NCI-H2196 (cell line): ENCODE measurements at regions not wholly inside any gene's neighbourhood (a gene's known extent, or its start where the extent isn't known, plus 50 kb on each side); places are given as distances from the start of the nearest gene placed in this dataset.

ENCODE experiments used
- DNase-seq: peaks from one replicate; lab custom pipeline; 2025; ENCODE audit not compliant: unreplicated experiment; lab: John Stamatoyannopoulos, UW

GRCh38 chr3:59152943-59153342, 103.1 kb upstream of the CFAP20DC start:
- DNase-seq = no peak

- DNase-seq = no peak
Measured at GRCh38 chr3:59150039-59150438, 100.2 kb upstream of the CFAP20DC start.

GRCh38 chr3:59149166-59149565, 99.3 kb upstream of the CFAP20DC start:
- DNase-seq = no peak

GRCh38 chr3:59143447-59143846, 93.6 kb upstream of the CFAP20DC start:
- DNase-seq = no peak

- DNase-seq = no peak
Measured at GRCh38 chr3:59142556-59142955, 92.7 kb upstream of the CFAP20DC start.

- no peak for DNase-seq
Measured at GRCh38 chr3:59138966-59139365, 89.1 kb upstream of the CFAP20DC start.

GRCh38 chr3:59137415-59137814, 87.6 kb upstream of the CFAP20DC start:
- DNase-seq = no peak

GRCh38 chr3:59136081-59136480, 86.3 kb upstream of the CFAP20DC start:
- no peak for DNase-seq

- DNase-seq = no peak
Measured at GRCh38 chr3:59135096-59135495, 85.3 kb upstream of the CFAP20DC start.

- no peak for DNase-seq
Measured at GRCh38 chr3:59133311-59133710, 83.5 kb upstream of the CFAP20DC start.

GRCh38 chr3:59131016-59131766, 81.4 kb upstream of the CFAP20DC start:
- peak; percentile 22 for DNase-seq

- no peak for DNase-seq
Measured at GRCh38 chr3:59128685-59129084, 78.9 kb upstream of the CFAP20DC start.

GRCh38 chr3:59127071-59127470, 77.2 kb upstream of the CFAP20DC start:
- DNase-seq = no peak

- no peak for DNase-seq
Measured at GRCh38 chr3:59126446-59126845, 76.6 kb upstream of the CFAP20DC start.

- DNase-seq = no peak
Measured at GRCh38 chr3:59121346-59122144, 71.7 kb upstream of the CFAP20DC start.

GRCh38 chr3:59118928-59119327, 69.1 kb upstream of the CFAP20DC start:
- DNase-seq = no peak

GRCh38 chr3:59117396-59117795, 67.6 kb upstream of the CFAP20DC start:
- no peak for DNase-seq

GRCh38 chr3:59116233-59116537, 66.4 kb upstream of the CFAP20DC start:
- no peak for DNase-seq

- DNase-seq = no peak
Measured at GRCh38 chr3:59115364-59116232, 65.8 kb upstream of the CFAP20DC start.

- no peak for DNase-seq
Measured at GRCh38 chr3:59107856-59108815, 58.3 kb upstream of the CFAP20DC start.
